Thyroid gland (tissue), 4 donors: ENCODE measurements at regions not wholly inside any gene's neighbourhood (a gene's known extent, or its start where the extent isn't known, plus 50 kb on each side); places are given as distances from the start of the nearest gene placed in this dataset.
A peak's percentile ranks its signal among the peaks of the same experiment; 100 is the strongest.

Experiments used
- DNase-seq, 2 donors: peaks; one replicate each; pipeline ENCODE4 v3.0.0-alpha.2; 2019
- H3K27ac ChIP-seq, 3 donors: fragments of 200-600 bp; sonication (generic); 1 replicate in 2 of 3; 2 replicates in 1 of 3; pipeline ENCODE4 v1.5.1; 2016 to 2019; ENCODE audit warnings: mild to moderate bottlenecking in 1 of 3, moderate library complexity in 1 of 3
- H3K27me3 ChIP-seq: fragments of 200-600 bp; sonication (generic); one replicate; pipeline ENCODE4 v1.5.1; 2019
- H3K36me3 ChIP-seq, 2 donors: fragments of 200-600 bp; sonication (generic); one replicate each; pipeline ENCODE4 v1.5.1; 2016 to 2019
- H3K4me1 ChIP-seq, 2 donors: fragments of 200-600 bp; sonication (generic); one replicate each; pipeline ENCODE4 v1.5.1; 2017 to 2019
- H3K4me3 ChIP-seq, 3 donors: fragments of 200-600 bp; sonication (generic); replicated peaks in 1 of 3; 1 replicate in 2 of 3; 2 replicates in 1 of 3; pipeline ENCODE4 v1.5.1; 2016; ENCODE audit warnings: mild to moderate bottlenecking in 1 of 3
- H3K9me3 ChIP-seq: fragments of 200-600 bp; sonication (generic); one replicate; pipeline ENCODE4 v1.5.1; 2017
- POLR2A ChIP-seq, 2 donors: fragments of 450-650 bp; IDR thresholded peaks; one replicate each; pipeline ENCODE4 v1.6.1; 2017; ENCODE audit warnings: antibody characterized with exemption in 2 of 2, mild to moderate bottlenecking in 2 of 2, moderate library complexity in 1 of 2
- WGBS, 2 donors: methylation state at CpG; one replicate each; pipeline ENCODE4 v1.1.5; 2017; 5-methylcytosine and 5-hydroxymethylcytosine counted together
- intact Hi-C: fragments of 100-400 bp; cut with DNase I; formaldehyde crosslinking; loops from one replicate; pipeline ENCODE4 v1.15.1; 2023
- TF ChIP-seq, protein P1 (sequence below), 6 experiments: fragments of 200-600 bp in 3 of 6; fragments of 450-650 bp in 3 of 6; sonication (generic) in 3 of 6; IDR thresholded peaks; one replicate each; pipeline ENCODE4 v1.5.1; 2016 to 2019; ENCODE audit warnings: antibody characterized with exemption in 6 of 6, mild to moderate bottlenecking in 2 of 6, inconsistent platforms in 1 of 6, moderate library complexity in 1 of 6

DNA sequence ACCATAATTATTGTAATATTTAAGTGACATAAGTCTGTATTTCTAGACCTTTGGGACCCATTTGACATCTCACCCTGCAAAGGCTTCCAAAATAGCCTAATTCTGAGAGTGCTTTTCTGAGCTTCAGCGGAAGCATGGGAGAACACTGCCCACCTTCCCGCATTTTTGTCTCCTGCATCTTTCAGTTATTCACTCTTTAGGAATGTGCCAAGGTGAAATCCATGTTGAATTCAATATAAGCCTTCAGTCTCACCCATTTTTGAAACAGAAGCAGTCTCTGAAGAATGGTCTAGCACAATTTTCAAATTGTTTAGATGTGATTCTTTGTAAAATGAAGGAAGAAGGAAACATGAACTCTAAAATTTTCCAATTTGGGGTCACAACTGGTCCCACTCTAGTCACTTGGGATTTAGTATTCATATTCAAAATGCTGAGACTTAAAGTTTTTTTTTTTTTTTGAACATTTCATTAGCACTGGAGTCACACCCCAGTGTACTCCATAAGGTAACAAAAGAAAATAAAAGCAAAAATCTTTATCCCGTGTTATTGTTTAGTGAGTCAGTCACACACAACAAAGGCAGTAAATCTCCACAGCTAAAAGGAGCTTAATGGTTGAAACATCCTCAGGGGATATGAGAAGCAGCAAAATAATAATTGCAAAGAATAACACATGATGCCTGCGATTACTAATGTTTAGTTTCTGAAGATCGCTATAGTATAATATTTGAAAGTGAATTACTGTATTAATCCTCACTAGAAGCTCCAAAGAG lies 479.9 kb upstream of the BTBD3 start:
- TF ChIP-seq, protein P1, sequence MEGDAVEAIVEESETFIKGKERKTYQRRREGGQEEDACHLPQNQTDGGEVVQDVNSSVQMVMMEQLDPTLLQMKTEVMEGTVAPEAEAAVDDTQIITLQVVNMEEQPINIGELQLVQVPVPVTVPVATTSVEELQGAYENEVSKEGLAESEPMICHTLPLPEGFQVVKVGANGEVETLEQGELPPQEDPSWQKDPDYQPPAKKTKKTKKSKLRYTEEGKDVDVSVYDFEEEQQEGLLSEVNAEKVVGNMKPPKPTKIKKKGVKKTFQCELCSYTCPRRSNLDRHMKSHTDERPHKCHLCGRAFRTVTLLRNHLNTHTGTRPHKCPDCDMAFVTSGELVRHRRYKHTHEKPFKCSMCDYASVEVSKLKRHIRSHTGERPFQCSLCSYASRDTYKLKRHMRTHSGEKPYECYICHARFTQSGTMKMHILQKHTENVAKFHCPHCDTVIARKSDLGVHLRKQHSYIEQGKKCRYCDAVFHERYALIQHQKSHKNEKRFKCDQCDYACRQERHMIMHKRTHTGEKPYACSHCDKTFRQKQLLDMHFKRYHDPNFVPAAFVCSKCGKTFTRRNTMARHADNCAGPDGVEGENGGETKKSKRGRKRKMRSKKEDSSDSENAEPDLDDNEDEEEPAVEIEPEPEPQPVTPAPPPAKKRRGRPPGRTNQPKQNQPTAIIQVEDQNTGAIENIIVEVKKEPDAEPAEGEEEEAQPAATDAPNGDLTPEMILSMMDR (IDR thresholded peaks at IDR 0.05) = no peak
- no peak for TF ChIP-seq POLR2A (IDR thresholded peaks at IDR 0.05)
- WGBS, 2 donors = 94 to 96% methylated on average over 5 of the region's 5 CpGs
- Histone ChIP-seq H3K27ac (no peak overlapping the region), H3K4me3 (no peak overlapping the region), H3K36me3 (no peaks in the 10 kb centered on the region), H3K4me1 (no peaks in the 10 kb centered on the region), H3K27me3 (no peaks in the 10 kb centered on the region), H3K9me3 (no peaks in the 10 kb centered on the region)
- intact Hi-C loops = no loop called here
- DNase-seq = no peak

DNA sequence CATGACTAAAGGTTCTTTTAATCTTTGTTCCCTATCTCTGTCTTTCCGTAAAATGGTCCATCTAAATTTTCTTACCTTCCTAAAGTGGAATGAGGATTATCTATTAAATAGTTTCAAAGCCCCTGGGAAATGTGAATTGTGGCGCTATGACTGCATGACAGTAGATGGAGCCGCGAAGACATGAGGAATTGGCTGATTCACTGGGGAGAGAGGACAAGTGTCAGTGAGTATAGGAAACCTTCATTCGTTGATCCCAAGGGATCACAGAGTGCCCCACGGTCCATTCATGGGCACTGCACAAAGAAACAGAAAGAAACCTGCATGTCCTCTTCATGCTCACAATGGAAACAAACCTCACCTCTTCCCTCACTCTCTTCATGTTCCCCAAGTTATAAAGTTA lies 479.3 kb upstream of the BTBD3 start:
- Histone ChIP-seq H3K36me3 (no peaks in the 10 kb centered on the region), H3K27ac (no peak overlapping the region), H3K4me3 (no peak overlapping the region), H3K27me3 (no peaks in the 10 kb centered on the region), H3K4me1 (no peaks in the 10 kb centered on the region), H3K9me3 (no peaks in the 10 kb centered on the region)
- DNase-seq = no peak
- intact Hi-C loops = no loop called here
- TF ChIP-seq, protein P1 (IDR thresholded peaks at IDR 0.05) = no peak
- TF ChIP-seq POLR2A (IDR thresholded peaks at IDR 0.05) = no peak
- WGBS, 2 donors = 75 to 82% methylated on average over 6 of the region's 6 CpGs

DNA sequence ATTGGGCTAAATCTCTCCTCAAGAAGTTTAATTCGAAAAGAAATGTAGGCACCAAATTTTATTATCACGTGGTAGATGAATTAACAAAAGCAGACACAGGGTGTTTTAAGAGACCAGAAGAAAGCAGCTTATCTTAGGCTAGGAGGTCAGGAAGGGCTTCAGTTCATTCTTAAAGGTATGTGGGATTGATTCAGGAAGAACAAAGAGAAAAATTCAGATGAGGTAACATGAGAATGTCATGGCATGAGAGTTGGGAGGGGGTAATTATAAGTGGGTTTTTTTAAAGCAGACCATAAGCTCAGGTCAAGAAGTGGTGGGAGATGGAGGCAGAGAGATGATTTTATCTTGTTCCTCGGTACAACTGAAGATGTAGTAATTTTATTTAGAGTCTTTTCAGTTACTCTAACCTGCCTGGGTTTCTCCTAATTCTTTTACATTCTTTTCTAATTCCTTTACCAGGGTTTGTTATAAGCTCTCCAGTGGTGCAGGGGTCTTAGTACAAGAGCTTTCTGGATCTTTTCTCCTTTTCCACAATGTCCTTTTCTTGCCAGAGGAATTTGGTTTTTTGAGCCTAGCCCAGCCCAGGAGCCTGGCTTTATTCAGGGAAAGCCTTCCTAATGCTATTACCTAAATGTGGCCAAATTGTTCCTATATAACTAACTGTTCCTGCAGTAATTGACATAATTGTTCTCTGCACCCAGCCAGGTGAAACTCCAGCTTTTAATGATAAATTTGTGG lies 474.1 kb upstream of the BTBD3 start:
- 67 to 71% methylated on average over 3 of the region's 3 CpGs for WGBS, 2 donors
- Histone ChIP-seq H3K27me3 (no peaks in the 10 kb centered on the region), H3K27ac (no peak overlapping the region), H3K36me3 (no peaks in the 10 kb centered on the region), H3K4me1 (peaks cover 0 to 4% of the 10 kb centered on the region in 2 donors), H3K4me3 (no peak overlapping the region), H3K9me3 (no peaks in the 10 kb centered on the region)
- DNase-seq = no peak
- TF ChIP-seq, protein P1 (IDR thresholded peaks at IDR 0.05) = no peak
- no peak for TF ChIP-seq POLR2A (IDR thresholded peaks at IDR 0.05)
- intact Hi-C loops = no loop called here

DNA sequence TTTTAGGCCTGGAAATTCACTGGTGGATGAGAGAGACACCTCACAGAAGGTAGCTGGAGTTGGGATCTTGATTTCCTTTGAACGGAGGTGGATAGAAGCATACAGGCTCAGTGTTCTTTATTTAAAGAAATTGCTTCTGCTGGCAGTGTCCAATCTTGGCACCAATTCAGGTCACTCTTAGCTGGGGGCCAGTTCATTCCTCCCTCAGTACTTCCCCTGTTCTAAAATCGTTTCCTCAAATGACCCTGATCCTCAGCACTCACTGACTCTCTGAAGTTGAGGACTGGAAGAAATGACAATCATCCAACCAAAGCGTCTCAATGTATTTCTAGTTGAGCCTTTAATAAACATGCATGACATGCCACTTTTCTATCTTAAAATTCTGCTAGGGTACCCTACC lies 472.5 kb upstream of the BTBD3 start:
- intact Hi-C loops = no loop called here
- peak overlapping the region in 1 of 3 donors; percentile 44 for H3K27ac ChIP-seq
- H3K27me3 ChIP-seq = no peaks in the 10 kb centered on the region
- no peak for TF ChIP-seq POLR2A (IDR thresholded peaks at IDR 0.05)
- TF ChIP-seq, protein P1 (IDR thresholded peaks at IDR 0.05) = no peak
- peak; percentile 48 to 51 for DNase-seq
- H3K4me1 ChIP-seq = peaks cover 0 to 4% of the 10 kb centered on the region in 2 donors
- H3K9me3 ChIP-seq = no peaks in the 10 kb centered on the region
- no peaks in the 10 kb centered on the region for H3K36me3 ChIP-seq
- 22 to 40% methylated on average over 3 of the region's 3 CpGs for whole genome bisulfite sequencing, 2 donors
- H3K4me3 ChIP-seq = no peak overlapping the region

DNA sequence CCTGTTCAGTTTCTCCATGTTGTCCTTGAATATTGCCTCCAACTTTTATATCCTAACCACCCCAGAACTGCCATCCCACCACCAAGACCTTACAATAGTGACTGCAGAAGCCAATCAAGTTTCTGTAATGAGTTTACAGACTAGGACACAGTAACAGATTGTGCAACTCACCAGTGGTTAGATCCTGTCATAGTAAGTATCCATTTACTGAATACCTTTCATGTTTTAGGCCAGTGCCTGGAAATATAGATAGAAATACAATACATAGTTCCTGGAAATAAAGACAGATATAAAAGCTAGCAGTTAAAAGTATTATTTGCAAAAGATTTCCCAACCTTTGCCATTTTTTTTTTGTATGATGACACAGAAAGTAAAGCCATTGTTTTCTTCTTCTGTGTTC lies 471.8 kb upstream of the BTBD3 start:
- H3K4me1 ChIP-seq = peaks cover 0 to 4% of the 10 kb centered on the region in 2 donors

More for the DNA sequence above, 471.8 kb upstream of the BTBD3 start:
- H3K9me3 ChIP-seq = no peaks in the 10 kb centered on the region
- H3K27ac ChIP-seq = peak overlapping the region in 2 of 3 donors; percentile 37 to 44
- no peak for DNase-seq
- TF ChIP-seq POLR2A (IDR thresholded peaks at IDR 0.05) = no peak
- TF ChIP-seq, protein P1 (IDR thresholded peaks at IDR 0.05) = no peak
- intact Hi-C loops = no loop called here
- no peaks in the 10 kb centered on the region for H3K36me3 ChIP-seq
- H3K4me3 ChIP-seq = no peak overlapping the region
- no peaks in the 10 kb centered on the region for H3K27me3 ChIP-seq
